ENCODE measurements at regions not wholly inside any gene's neighbourhood (a gene's known extent, or its start where the extent isn't known, plus 50 kb on each side); places are given as distances from the start of the nearest gene placed in this dataset.

GRCh38 chr15:95323796-95324195 lies 1006.7 kb upstream of the NR2F2 start:
- no peaks in the 10 kb centered on the region for H3K27me3 ChIP-seq (ENCODE audit: low read depth, low read length)
- peaks cover 0 to 9% of the 10 kb centered on the region in 2 donors for H3K4me1 ChIP-seq (ENCODE audit: control insufficient read depth in 1 of 2, insufficient read depth in 2 of 2, low read length in 2 of 2)
- H3K4me3 ChIP-seq (ENCODE audit: low read depth in 1 of 2, low read length in 2 of 2), result no peak overlapping the region
- H3K36me3 ChIP-seq (ENCODE audit: control insufficient read depth in 1 of 2, insufficient read depth in 2 of 2, low read length in 2 of 2), result no peaks in the 10 kb centered on the region
- H3K27ac ChIP-seq (ENCODE audit: low read length), result no peak overlapping the region
- H3K9me3 ChIP-seq (ENCODE audit: control insufficient read depth in 1 of 2, low read length in 2 of 2), result no peaks in the 10 kb centered on the region

GRCh38 chr15:95324656-95325055 lies 1005.8 kb upstream of the NR2F2 start:
- no peak overlapping the region for H3K4me3 ChIP-seq (ENCODE audit: low read depth in 1 of 2, low read length in 2 of 2)
- no peak overlapping the region for H3K27ac ChIP-seq (ENCODE audit: low read length)
- H3K27me3 ChIP-seq (ENCODE audit: low read depth, low read length), result no peaks in the 10 kb centered on the region

DNA sequence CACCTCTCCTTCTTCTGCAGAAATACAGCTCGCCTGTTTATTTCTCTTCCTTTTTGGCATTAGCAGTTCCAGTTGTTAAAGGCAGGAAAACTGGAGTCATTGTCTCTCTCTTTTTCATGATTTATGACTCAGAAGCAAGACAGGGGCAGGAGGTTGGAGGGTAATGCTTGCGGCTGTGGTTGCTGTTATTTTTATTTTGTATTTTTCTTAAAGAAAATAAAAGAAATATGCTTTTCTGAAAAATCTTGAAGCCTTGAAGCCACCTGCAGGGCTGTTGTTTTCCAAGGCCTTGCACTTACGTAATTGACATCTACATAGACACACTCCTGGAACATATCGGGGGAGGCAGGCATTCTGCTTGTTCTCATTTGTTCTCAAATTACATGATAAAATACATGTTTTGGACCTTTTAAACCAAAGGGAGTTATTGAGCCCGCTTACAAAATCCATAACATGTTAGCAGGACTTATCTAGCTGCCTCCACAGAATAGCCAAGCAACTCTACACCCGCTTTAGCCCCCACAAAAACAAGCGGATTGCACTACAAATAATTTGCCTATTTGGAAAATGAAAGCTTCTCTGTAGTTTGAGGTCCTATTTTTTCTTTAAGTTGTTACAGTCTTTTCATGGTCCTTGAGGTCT lies 1004.6 kb upstream of the NR2F2 start:
- Histone ChIP-seq H3K36me3 (ENCODE audit: control insufficient read depth in 1 of 2, insufficient read depth in 2 of 2, low read length in 2 of 2) (no peaks in the 10 kb centered on the region), H3K27me3 (ENCODE audit: low read depth, low read length) (no peaks in the 10 kb centered on the region), H3K27ac (ENCODE audit: low read length) (peak overlapping the region; percentile 45), H3K4me3 (ENCODE audit: low read depth in 1 of 2, low read length in 2 of 2) (peak overlapping the region; percentile 43 to 76), H3K4me1 (ENCODE audit: control insufficient read depth in 1 of 2, insufficient read depth in 2 of 2, low read length in 2 of 2) (peaks cover 0 to 9% of the 10 kb centered on the region in 2 donors), H3K9me3 (ENCODE audit: control insufficient read depth in 1 of 2, low read length in 2 of 2) (no peaks in the 10 kb centered on the region)

More at GRCh38 chr15:95324656-95325055, 1005.8 kb upstream of the NR2F2 start:
- H3K36me3 ChIP-seq (ENCODE audit: control insufficient read depth in 1 of 2, insufficient read depth in 2 of 2, low read length in 2 of 2), result no peaks in the 10 kb centered on the region
- peaks cover 0 to 9% of the 10 kb centered on the region in 2 donors for H3K4me1 ChIP-seq (ENCODE audit: control insufficient read depth in 1 of 2, insufficient read depth in 2 of 2, low read length in 2 of 2)
- H3K9me3 ChIP-seq (ENCODE audit: control insufficient read depth in 1 of 2, low read length in 2 of 2), result no peaks in the 10 kb centered on the region

DNA sequence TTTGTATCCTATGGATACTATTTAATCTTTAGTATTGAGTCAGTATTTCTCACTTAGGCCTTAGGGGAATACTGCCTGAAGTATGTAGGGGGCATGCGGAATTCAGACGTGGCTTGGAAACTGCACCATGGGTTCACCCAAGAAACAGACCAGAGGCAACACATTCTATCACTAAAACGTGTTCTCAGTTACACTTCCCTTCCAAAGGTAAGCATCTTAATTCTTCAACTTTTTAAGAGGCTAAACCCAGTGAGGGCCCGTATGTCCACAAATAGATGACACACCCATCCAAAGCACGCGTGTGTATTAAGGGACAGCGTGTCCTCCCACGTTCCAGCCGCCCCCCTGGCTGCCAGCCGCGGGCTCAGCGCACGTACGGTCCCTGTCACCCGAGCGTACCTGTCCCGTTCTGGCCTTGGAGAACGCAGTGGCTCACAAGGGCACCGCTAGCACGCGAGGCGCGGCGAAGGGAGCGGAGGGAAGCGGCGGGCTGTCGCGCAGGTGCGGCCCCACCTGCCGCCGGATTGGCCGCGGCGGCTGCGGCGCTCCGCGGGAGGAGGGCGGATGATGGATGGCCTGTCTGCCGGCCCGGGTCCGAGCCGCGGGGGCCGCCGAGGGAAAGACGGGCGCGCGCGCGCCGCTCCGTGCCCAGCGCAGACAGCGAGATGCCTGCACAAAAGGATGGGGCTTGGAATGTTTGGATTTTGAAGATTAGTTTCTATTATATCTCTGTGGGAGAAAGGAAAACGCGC lies 1003.9 kb upstream of the NR2F2 start:
- H3K27me3 ChIP-seq (ENCODE audit: low read depth, low read length), result no peaks in the 10 kb centered on the region
- H3K9me3 ChIP-seq (ENCODE audit: control insufficient read depth in 1 of 2, low read length in 2 of 2), result no peaks in the 10 kb centered on the region
- no peaks in the 10 kb centered on the region for H3K36me3 ChIP-seq (ENCODE audit: control insufficient read depth in 1 of 2, insufficient read depth in 2 of 2, low read length in 2 of 2)
- peak overlapping the region; percentile 45 for H3K27ac ChIP-seq (ENCODE audit: low read length)
- peak overlapping the region; percentile 43 to 76 for H3K4me3 ChIP-seq (ENCODE audit: low read depth in 1 of 2, low read length in 2 of 2)
- H3K4me1 ChIP-seq (ENCODE audit: control insufficient read depth in 1 of 2, insufficient read depth in 2 of 2, low read length in 2 of 2), result peaks cover 0 to 9% of the 10 kb centered on the region in 2 donors

GRCh38 chr15:95327183-95327525 lies 1003.3 kb upstream of the NR2F2 start:
- H3K9me3 ChIP-seq (ENCODE audit: control insufficient read depth in 1 of 2, low read length in 2 of 2), result no peaks in the 10 kb centered on the region
- H3K4me1 ChIP-seq (ENCODE audit: control insufficient read depth in 1 of 2, insufficient read depth in 2 of 2, low read length in 2 of 2), result peaks cover 0 to 9% of the 10 kb centered on the region in 2 donors
- no peak overlapping the region for H3K27ac ChIP-seq (ENCODE audit: low read length)
- peak overlapping the region; percentile 43 to 76 for H3K4me3 ChIP-seq (ENCODE audit: low read depth in 1 of 2, low read length in 2 of 2)
- no peaks in the 10 kb centered on the region for H3K27me3 ChIP-seq (ENCODE audit: low read depth, low read length)
- no peaks in the 10 kb centered on the region for H3K36me3 ChIP-seq (ENCODE audit: control insufficient read depth in 1 of 2, insufficient read depth in 2 of 2, low read length in 2 of 2)

DNA sequence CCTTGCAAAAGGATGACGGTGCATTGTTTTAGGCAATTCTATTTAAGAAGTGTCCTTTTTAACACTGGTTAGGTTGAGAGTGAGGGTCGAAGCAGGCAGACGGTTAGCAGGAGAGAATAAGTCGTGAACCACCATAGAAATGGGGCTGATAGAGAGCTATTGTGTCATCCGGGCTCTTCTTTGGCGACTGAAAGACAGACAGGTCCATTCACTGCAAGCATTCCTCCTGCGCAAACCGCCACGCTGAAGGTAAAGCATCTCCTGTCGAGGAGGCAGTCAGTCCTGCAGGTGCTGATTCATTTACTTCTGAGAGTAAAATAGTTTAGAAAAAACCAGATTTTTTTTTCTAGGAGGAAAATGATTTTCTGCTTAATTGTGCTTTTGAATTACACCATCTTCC lies 1002.8 kb upstream of the NR2F2 start:
- H3K27ac ChIP-seq (ENCODE audit: low read length), result no peak overlapping the region
- no peaks in the 10 kb centered on the region for H3K27me3 ChIP-seq (ENCODE audit: low read depth, low read length)
- no peaks in the 10 kb centered on the region for H3K36me3 ChIP-seq (ENCODE audit: control insufficient read depth in 1 of 2, insufficient read depth in 2 of 2, low read length in 2 of 2)
- no peak overlapping the region for H3K4me3 ChIP-seq (ENCODE audit: low read depth in 1 of 2, low read length in 2 of 2)
- no peaks in the 10 kb centered on the region for H3K9me3 ChIP-seq (ENCODE audit: control insufficient read depth in 1 of 2, low read length in 2 of 2)
- H3K4me1 ChIP-seq (ENCODE audit: control insufficient read depth in 1 of 2, insufficient read depth in 2 of 2, low read length in 2 of 2), result peaks cover 0 to 9% of the 10 kb centered on the region in 2 donors

- no peak overlapping the region for H3K4me3 ChIP-seq (ENCODE audit: low read depth in 1 of 2, low read length in 2 of 2)
- H3K27ac ChIP-seq (ENCODE audit: low read length), result no peak overlapping the region
- no peaks in the 10 kb centered on the region for H3K9me3 ChIP-seq (ENCODE audit: control insufficient read depth in 1 of 2, low read length in 2 of 2)
- no peaks in the 10 kb centered on the region for H3K36me3 ChIP-seq (ENCODE audit: control insufficient read depth in 1 of 2, insufficient read depth in 2 of 2, low read length in 2 of 2)
- no peaks in the 10 kb centered on the region for H3K27me3 ChIP-seq (ENCODE audit: low read depth, low read length)
- peaks cover 0 to 9% of the 10 kb centered on the region in 2 donors for H3K4me1 ChIP-seq (ENCODE audit: control insufficient read depth in 1 of 2, insufficient read depth in 2 of 2, low read length in 2 of 2)
Observed at GRCh38 chr15:95328559-95328958, 1001.9 kb upstream of the NR2F2 start.

- H3K36me3 ChIP-seq (ENCODE audit: control insufficient read depth in 1 of 2, insufficient read depth in 2 of 2, low read length in 2 of 2), result no peaks in the 10 kb centered on the region
- H3K27ac ChIP-seq (ENCODE audit: low read length), result no peak overlapping the region
- no peaks in the 10 kb centered on the region for H3K9me3 ChIP-seq (ENCODE audit: control insufficient read depth in 1 of 2, low read length in 2 of 2)
- H3K27me3 ChIP-seq (ENCODE audit: low read depth, low read length), result no peaks in the 10 kb centered on the region
- H3K4me3 ChIP-seq (ENCODE audit: low read depth in 1 of 2, low read length in 2 of 2), result no peak overlapping the region
- H3K4me1 ChIP-seq (ENCODE audit: control insufficient read depth in 1 of 2, insufficient read depth in 2 of 2, low read length in 2 of 2), result peaks cover 0 to 9% of the 10 kb centered on the region in 2 donors
Observed at GRCh38 chr15:95329362-95329761, 1001.1 kb upstream of the NR2F2 start.

DNA sequence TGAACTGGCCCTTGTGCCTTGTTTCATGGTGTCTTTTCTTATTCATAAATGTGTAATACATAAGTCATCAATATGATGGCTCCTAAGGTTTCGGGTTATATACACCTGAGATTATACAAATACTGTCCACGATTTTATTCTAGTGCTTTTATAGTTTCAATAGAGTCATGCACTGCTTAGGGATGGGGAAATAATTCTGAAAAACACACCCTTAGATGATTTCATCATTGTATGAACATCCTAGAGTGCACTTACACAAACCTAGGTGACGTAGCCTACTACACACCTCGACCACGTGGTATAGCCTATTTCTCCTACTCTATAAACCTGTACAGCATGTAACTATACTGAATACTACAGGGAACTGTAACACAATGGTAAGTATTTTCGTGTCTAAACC lies 988.8 kb upstream of the NR2F2 start:
- no peak overlapping the region for H3K4me3 ChIP-seq (ENCODE audit: low read depth in 1 of 2, low read length in 2 of 2)

DNA sequence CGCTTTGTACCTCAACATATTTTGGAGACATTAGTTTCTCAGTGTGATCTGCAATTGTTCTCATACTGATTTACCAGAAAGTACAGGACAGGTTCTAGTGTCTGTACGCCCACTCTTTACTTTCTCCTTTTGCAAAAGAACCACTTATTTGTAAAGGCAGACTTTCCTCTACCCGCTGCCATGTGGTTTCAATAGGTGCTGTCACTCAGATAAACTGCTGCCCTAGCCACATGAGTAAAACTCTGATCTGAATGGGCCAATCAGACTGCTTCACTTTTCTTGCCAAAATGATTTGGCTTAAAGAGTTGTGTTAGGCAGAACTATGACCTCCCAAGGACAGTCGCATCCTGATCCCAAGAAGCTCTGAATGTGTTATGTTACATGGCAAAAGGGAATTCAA lies 984.6 kb upstream of the NR2F2 start:
- Histone ChIP-seq H3K4me3 (ENCODE audit: low read depth in 1 of 2, low read length in 2 of 2) (no peak overlapping the region), H3K27me3 (ENCODE audit: low read depth, low read length) (no peaks in the 10 kb centered on the region), H3K36me3 (ENCODE audit: control insufficient read depth in 1 of 2, insufficient read depth in 2 of 2, low read length in 2 of 2) (no peaks in the 10 kb centered on the region), H3K9me3 (ENCODE audit: control insufficient read depth in 1 of 2, low read length in 2 of 2) (no peaks in the 10 kb centered on the region), H3K4me1 (ENCODE audit: control insufficient read depth in 1 of 2, insufficient read depth in 2 of 2, low read length in 2 of 2) (no peaks in the 10 kb centered on the region), H3K27ac (ENCODE audit: low read length) (no peak overlapping the region)

More for the DNA sequence above, 988.8 kb upstream of the NR2F2 start:
- no peaks in the 10 kb centered on the region for H3K36me3 ChIP-seq (ENCODE audit: control insufficient read depth in 1 of 2, insufficient read depth in 2 of 2, low read length in 2 of 2)
- no peaks in the 10 kb centered on the region for H3K27me3 ChIP-seq (ENCODE audit: low read depth, low read length)
- H3K9me3 ChIP-seq (ENCODE audit: control insufficient read depth in 1 of 2, low read length in 2 of 2), result no peaks in the 10 kb centered on the region
- no peak overlapping the region for H3K27ac ChIP-seq (ENCODE audit: low read length)
- no peaks in the 10 kb centered on the region for H3K4me1 ChIP-seq (ENCODE audit: control insufficient read depth in 1 of 2, insufficient read depth in 2 of 2, low read length in 2 of 2)

DNA sequence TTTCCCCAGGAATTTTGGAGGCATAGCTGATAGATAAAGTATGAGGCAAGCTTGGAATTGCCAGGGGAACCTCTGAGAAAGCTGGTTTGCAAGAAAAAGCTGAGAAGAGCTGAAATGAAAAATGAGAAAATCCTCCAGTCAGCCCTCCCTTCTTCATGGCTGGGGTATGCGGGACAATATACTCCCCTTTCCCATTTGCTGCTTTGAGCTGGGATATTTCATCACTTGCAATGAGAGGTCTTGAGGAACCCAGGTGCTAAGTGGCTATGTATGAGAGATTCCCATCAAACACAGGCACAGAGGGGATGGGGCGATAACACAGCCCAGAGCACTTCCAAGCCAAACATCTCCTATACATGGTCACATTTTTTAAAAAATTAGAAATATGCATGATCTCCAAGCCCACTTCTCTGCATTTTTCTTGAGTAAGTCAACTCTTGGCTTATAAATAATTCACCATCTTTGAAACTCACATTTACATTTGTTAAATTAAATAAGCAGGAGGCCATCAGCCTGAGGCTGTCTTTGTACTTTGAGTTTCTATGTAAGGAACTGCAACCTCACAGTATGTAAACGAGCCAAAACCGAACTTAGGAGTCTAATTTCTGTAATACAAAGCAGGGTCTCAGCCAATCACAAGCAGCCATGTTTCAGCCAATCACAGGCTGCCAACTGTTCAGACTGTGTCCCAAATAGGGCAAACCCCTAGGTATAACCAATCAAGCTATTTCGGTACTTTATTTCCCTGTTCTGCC lies 983.6 kb upstream of the NR2F2 start:
- Histone ChIP-seq H3K27ac (ENCODE audit: low read length) (no peak overlapping the region), H3K4me3 (ENCODE audit: low read depth in 1 of 2, low read length in 2 of 2) (no peak overlapping the region), H3K27me3 (ENCODE audit: low read depth, low read length) (no peaks in the 10 kb centered on the region), H3K36me3 (ENCODE audit: control insufficient read depth in 1 of 2, insufficient read depth in 2 of 2, low read length in 2 of 2) (no peaks in the 10 kb centered on the region), H3K9me3 (ENCODE audit: control insufficient read depth in 1 of 2, low read length in 2 of 2) (no peaks in the 10 kb centered on the region), H3K4me1 (ENCODE audit: control insufficient read depth in 1 of 2, insufficient read depth in 2 of 2, low read length in 2 of 2) (no peaks in the 10 kb centered on the region)
